ENCODE measurements at regions not wholly inside any gene's neighbourhood (a gene's known extent, or its start where the extent isn't known, plus 50 kb on each side); places are given as distances from the start of the nearest gene placed in this dataset.

- Histone ChIP-seq H2AFZ (ENCODE audit: low read length) (no peak overlapping the region), H3K9me3 (ENCODE audit: low read length) (no peaks in the 10 kb centered on the region), H3K4me2 (ENCODE audit: low read length) (no peak overlapping the region), H3K27ac (ENCODE audit: low read depth, low read length, poor library complexity, severe bottlenecking) (no peak overlapping the region), H3K79me2 (ENCODE audit: insufficient read depth, low read depth, low read length) (no peaks in the 10 kb centered on the region), H4K20me1 (ENCODE audit: insufficient read depth, low read length) (no peaks in the 10 kb centered on the region), H3K4me3 (ENCODE audit: low read depth, low read length, poor library complexity, severe bottlenecking) (no peak overlapping the region), H3K4me1 (ENCODE audit: insufficient read depth, low read length, poor library complexity, severe bottlenecking) (no peaks in the 10 kb centered on the region), H3K9me2 (ENCODE audit: insufficient read depth, low read length) (no peaks in the 10 kb centered on the region), H3K36me3 (ENCODE audit: insufficient read depth, low read length) (no peaks in the 10 kb centered on the region)
- TF ChIP-seq CTCF (conservative IDR thresholded peaks at IDR 0.05; ENCODE audit: low read length) (no peak), EZH2phosphoT487 (IDR thresholded peaks at IDR 0.05; ENCODE audit: borderline replicate concordance, low read depth, low read length) (no peak)
- POLR2A ChIA-PET: no interaction called here
- intact Hi-C loops (cut with micrococcal nuclease; ENCODE audit: unreplicated experiment): loop anchor here (10.0 kb wide), 1 partner anchor 56 kb away; no protein-coding TSS in a partner anchor
- no TSS peak for BruUV-seq (replicated peaks)
- DNase-seq (ENCODE audit: low spot score): no peak
- CTCF ChIA-PET (ENCODE audit: unreplicated experiment): no interaction called here
Measured at GRCh38 chr18:6650747-6651146, 78.8 kb upstream of the ARHGAP28 start.

- H3K4me1 ChIP-seq (ENCODE audit: insufficient read depth, low read length, poor library complexity, severe bottlenecking): no peaks in the 10 kb centered on the region
- H3K9me2 ChIP-seq (ENCODE audit: insufficient read depth, low read length): no peaks in the 10 kb centered on the region
- DNase-seq (ENCODE audit: low spot score): no peak
- no peak overlapping the region for H3K4me3 ChIP-seq (ENCODE audit: low read depth, low read length, poor library complexity, severe bottlenecking)
- TF ChIP-seq EZH2phosphoT487 (IDR thresholded peaks at IDR 0.05; ENCODE audit: borderline replicate concordance, low read depth, low read length): no peak
- no peak for TF ChIP-seq CTCF (conservative IDR thresholded peaks at IDR 0.05; ENCODE audit: low read length)
- no peak overlapping the region for H3K27ac ChIP-seq (ENCODE audit: low read depth, low read length, poor library complexity, severe bottlenecking)
- H4K20me1 ChIP-seq (ENCODE audit: insufficient read depth, low read length): no peaks in the 10 kb centered on the region
- H3K4me2 ChIP-seq (ENCODE audit: low read length): no peak overlapping the region
- intact Hi-C loops (cut with micrococcal nuclease; ENCODE audit: unreplicated experiment): loop anchor here (10.0 kb wide), 1 partner anchor 57 kb away; no protein-coding TSS in a partner anchor
- ChIA-PET POLR2A (no interaction called here), CTCF (ENCODE audit: unreplicated experiment) (no interaction called here)
- no peaks in the 10 kb centered on the region for H3K9me3 ChIP-seq (ENCODE audit: low read length)
- H2AFZ ChIP-seq (ENCODE audit: low read length): no peak overlapping the region
- no peaks in the 10 kb centered on the region for H3K36me3 ChIP-seq (ENCODE audit: insufficient read depth, low read length)
- H3K79me2 ChIP-seq (ENCODE audit: insufficient read depth, low read depth, low read length): no peaks in the 10 kb centered on the region
- no TSS peak for BruUV-seq (replicated peaks)
Measured at GRCh38 chr18:6652098-6652497, 77.4 kb upstream of the ARHGAP28 start.

- Histone ChIP-seq H3K4me2 (ENCODE audit: low read length) (no peak overlapping the region), H3K36me3 (ENCODE audit: insufficient read depth, low read length) (no peaks in the 10 kb centered on the region), H3K27ac (ENCODE audit: low read depth, low read length, poor library complexity, severe bottlenecking) (no peak overlapping the region), H4K20me1 (ENCODE audit: insufficient read depth, low read length) (no peaks in the 10 kb centered on the region), H3K4me1 (ENCODE audit: insufficient read depth, low read length, poor library complexity, severe bottlenecking) (no peaks in the 10 kb centered on the region), H3K9me2 (ENCODE audit: insufficient read depth, low read length) (no peaks in the 10 kb centered on the region), H3K79me2 (ENCODE audit: insufficient read depth, low read depth, low read length) (no peaks in the 10 kb centered on the region), H3K9me3 (ENCODE audit: low read length) (no peaks in the 10 kb centered on the region), H2AFZ (ENCODE audit: low read length) (no peak overlapping the region), H3K4me3 (ENCODE audit: low read depth, low read length, poor library complexity, severe bottlenecking) (no peak overlapping the region)
- POLR2A ChIA-PET: no interaction called here
- DNase-seq (ENCODE audit: low spot score): no peak
- intact Hi-C loops (cut with micrococcal nuclease; ENCODE audit: unreplicated experiment): loop anchor here (10.0 kb wide), 1 partner anchor 59 kb away; no protein-coding TSS in a partner anchor
- CTCF ChIA-PET (ENCODE audit: unreplicated experiment): no interaction called here
- TF ChIP-seq CTCF (conservative IDR thresholded peaks at IDR 0.05; ENCODE audit: low read length): no peak
- TF ChIP-seq EZH2phosphoT487 (IDR thresholded peaks at IDR 0.05; ENCODE audit: borderline replicate concordance, low read depth, low read length): no peak
- no TSS peak for BruUV-seq (replicated peaks)
Measured at GRCh38 chr18:6653880-6654279, 75.6 kb upstream of the ARHGAP28 start.
